BE2C (cell line): ENCODE measurements at regions not wholly inside any gene's neighbourhood (a gene's known extent, or its start where the extent isn't known, plus 50 kb on each side); places are given as distances from the start of the nearest gene placed in this dataset.

Experiments used
- DNase-seq: peaks from one replicate; pipeline ENCODE4 v3.0.0-alpha.2; 2020
- H3K27me3 ChIP-seq: fragments of 250-450 bp; sonication (Bioruptor Pico); 2 replicates; pipeline ENCODE4 v1.5.1; 2020; ENCODE audit warnings: mild to moderate bottlenecking
- H3K36me3 ChIP-seq: fragments of 250-450 bp; sonication (Bioruptor Pico); 2 replicates; pipeline ENCODE4 v1.5.1; 2020; ENCODE audit warnings: mild to moderate bottlenecking
- H3K4me1 ChIP-seq: fragments of 250-450 bp; sonication (Bioruptor Pico); 2 replicates; pipeline ENCODE4 v1.5.1; 2020
- H3K4me3 ChIP-seq: 2 replicates; pipeline ENCODE4 v1.5.1; 2011; ENCODE audit warnings: low read depth, low read length
- H3K9me3 ChIP-seq: fragments of 250-450 bp; sonication (Bioruptor Pico); 2 replicates; pipeline ENCODE4 v1.5.1; 2020
- TF ChIP-seq, protein P1 (sequence below): IDR thresholded peaks from 2 replicates; pipeline ENCODE4 v1.5.1; 2012; ENCODE audit warnings: mild to moderate bottlenecking, low read depth, low read length

DNA sequence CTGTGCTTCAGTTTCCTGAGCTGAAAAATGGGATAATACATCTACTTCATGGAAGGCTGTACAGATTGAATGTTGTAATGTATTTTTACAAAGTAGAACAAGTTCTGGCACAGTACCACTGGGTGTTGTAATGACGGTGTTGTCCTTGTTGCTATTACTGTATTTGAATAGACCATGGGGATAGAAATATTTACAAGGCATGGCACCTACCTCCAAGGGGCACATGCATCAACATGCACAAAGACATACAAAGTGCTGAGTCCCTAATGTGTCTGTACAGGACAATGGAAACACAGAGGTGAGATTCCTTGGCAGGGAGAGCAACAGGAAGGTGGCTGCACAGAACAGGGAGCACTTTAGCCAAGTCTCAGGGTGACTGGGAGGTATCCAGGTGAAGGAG is 930.6 kb upstream of the TMEM132C start:
- no peaks in the 10 kb centered on the region for H3K36me3 ChIP-seq
- H3K9me3 ChIP-seq: no peaks in the 10 kb centered on the region; the same call in 1 of the 2 replicates
- H3K27me3 ChIP-seq: no peaks in the 10 kb centered on the region
- no peak for DNase-seq
- TF ChIP-seq, protein P1, sequence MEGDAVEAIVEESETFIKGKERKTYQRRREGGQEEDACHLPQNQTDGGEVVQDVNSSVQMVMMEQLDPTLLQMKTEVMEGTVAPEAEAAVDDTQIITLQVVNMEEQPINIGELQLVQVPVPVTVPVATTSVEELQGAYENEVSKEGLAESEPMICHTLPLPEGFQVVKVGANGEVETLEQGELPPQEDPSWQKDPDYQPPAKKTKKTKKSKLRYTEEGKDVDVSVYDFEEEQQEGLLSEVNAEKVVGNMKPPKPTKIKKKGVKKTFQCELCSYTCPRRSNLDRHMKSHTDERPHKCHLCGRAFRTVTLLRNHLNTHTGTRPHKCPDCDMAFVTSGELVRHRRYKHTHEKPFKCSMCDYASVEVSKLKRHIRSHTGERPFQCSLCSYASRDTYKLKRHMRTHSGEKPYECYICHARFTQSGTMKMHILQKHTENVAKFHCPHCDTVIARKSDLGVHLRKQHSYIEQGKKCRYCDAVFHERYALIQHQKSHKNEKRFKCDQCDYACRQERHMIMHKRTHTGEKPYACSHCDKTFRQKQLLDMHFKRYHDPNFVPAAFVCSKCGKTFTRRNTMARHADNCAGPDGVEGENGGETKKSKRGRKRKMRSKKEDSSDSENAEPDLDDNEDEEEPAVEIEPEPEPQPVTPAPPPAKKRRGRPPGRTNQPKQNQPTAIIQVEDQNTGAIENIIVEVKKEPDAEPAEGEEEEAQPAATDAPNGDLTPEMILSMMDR: no peak
- H3K4me1 ChIP-seq: no peaks in the 10 kb centered on the region
- H3K4me3 ChIP-seq: no peak overlapping the region

DNA sequence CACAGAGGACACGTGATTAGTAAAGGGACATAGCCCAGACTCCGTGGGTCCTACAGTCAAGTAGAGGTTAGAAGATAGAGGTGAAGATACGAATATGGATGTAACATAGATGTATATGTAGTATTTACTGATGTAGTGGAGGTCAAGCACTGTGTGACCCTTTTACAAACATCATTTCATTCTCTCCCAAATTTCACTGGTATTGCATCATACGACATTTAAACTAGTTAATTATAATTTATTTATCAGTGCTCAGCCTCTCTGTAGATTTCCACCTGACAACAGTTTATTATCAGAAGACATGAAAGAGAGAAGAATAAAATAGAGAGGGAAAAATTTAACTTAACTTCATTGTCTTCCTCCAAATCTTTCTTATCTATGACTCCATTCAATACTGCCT is 927.9 kb upstream of the TMEM132C start:
- H3K4me1 ChIP-seq: no peaks in the 10 kb centered on the region
- DNase-seq: no peak
- H3K36me3 ChIP-seq: no peaks in the 10 kb centered on the region
- TF ChIP-seq, protein P1: no peak
- H3K4me3 ChIP-seq: no peak overlapping the region
- no peaks in the 10 kb centered on the region; the same call in 1 of the 2 replicates for H3K9me3 ChIP-seq
- no peaks in the 10 kb centered on the region for H3K27me3 ChIP-seq

DNA sequence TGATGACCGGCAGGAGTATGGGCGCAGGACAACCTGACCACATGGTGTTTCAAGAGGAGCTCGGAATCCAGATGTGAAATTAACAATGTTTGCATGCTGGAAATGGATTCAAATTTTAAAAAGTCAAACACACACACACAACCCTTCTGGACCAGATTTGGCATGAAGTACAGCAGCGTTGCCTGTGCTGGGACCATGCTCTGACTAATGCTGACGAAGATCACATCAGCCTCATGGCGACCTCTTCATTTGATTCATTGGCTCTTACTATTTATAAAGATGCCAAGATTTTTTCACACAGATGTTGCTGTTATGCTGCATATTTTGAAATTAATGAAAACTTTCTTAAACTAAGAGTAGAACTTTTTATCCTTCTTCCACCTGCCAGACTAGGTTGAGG is 926.6 kb upstream of the TMEM132C start:
- Histone ChIP-seq H3K4me3 (no peak overlapping the region), H3K4me1 (no peaks in the 10 kb centered on the region), H3K27me3 (no peaks in the 10 kb centered on the region), H3K36me3 (no peaks in the 10 kb centered on the region), H3K9me3 (no peaks in the 10 kb centered on the region; the same call in 1 of the 2 replicates)
- no peak for DNase-seq
- TF ChIP-seq, protein P1: no peak

DNA sequence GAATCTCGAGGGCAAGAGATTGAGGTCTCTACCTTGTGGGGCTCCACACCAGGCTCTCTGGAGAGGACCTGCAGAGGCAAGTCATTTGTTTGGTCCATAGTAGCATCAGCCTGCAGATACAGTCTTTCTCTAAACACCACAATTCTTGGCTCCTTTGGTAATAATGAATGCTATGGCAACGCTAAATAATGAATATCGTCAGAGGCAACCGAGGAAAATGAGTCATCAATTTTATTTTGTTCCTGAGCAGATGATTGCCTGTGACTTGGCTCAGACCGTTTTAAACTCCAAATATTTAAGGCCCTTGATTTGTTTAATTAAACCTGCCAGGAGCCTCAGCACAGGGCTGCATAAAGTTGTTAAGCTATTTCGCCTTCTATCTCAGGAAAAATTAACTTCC is 924.1 kb upstream of the TMEM132C start:
- no peak for DNase-seq
- Histone ChIP-seq H3K4me1 (no peaks in the 10 kb centered on the region), H3K4me3 (no peak overlapping the region), H3K36me3 (no peaks in the 10 kb centered on the region), H3K27me3 (no peaks in the 10 kb centered on the region), H3K9me3 (no peaks in the 10 kb centered on the region)
- TF ChIP-seq, protein P1: no peak

DNA sequence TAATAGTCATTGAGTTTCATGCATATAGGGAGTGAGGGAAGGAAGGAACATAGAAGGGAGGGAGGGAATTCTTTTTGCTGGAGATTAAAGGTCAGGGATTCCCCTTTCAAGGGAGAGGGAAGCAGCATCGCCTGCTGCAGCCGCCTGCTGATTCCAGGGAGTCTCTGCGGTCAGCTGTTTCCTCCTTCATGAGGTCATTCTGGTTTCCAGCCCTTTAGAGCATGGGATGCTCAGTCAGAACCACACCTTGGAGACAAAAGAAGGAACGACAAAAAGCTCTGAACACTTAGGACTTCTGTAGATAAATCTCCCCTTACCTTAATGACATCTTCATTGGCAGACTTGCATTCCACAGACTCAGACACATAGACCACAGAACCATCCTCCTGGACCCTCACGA is 923.0 kb upstream of the TMEM132C start:
- no peak for DNase-seq
- TF ChIP-seq, protein P1: no peak
- no peaks in the 10 kb centered on the region for H3K36me3 ChIP-seq
- H3K4me1 ChIP-seq: no peaks in the 10 kb centered on the region
- no peaks in the 10 kb centered on the region for H3K27me3 ChIP-seq
- H3K4me3 ChIP-seq: no peak overlapping the region
- no peaks in the 10 kb centered on the region for H3K9me3 ChIP-seq

DNA sequence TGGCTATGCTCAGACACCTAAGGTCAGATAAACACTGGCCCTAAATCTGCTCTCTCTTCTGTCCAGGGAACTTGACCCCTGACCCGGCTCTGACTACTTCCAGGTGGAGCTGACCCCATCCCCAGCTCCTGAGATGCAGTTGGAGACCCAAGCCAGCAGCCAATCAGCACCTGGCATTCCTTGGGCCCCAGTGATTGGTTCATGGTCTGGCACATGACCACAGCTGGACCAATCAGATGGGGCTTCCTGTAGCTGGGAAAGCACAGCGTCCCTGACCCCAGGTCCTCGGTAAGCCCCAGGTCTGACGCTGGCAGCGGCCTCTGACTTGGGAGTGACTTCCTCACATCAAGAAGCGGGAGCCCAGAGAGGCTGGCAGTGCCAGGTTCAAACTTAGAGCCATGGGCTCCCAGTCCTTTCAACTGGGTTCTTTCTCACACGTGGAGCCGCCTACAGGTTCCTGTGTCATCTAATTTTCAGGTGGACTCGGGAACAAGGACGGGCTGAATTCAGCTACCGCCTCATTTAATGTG is 915.4 kb upstream of the TMEM132C start:
- Histone ChIP-seq H3K27me3 (no peaks in the 10 kb centered on the region), H3K4me1 (no peaks in the 10 kb centered on the region), H3K9me3 (no peaks in the 10 kb centered on the region), H3K36me3 (no peaks in the 10 kb centered on the region), H3K4me3 (no peak overlapping the region)
- no peak for DNase-seq
- TF ChIP-seq, protein P1: no peak
